Stimulated activated naive CD8-positive, alpha-beta T cell treated with anti-CD3 and anti-CD28 coated beads, Interleukin-15, amount 100 ng/mL, for 72 hours (primary cell): ENCODE measurements at regions not wholly inside any gene's neighbourhood (a gene's known extent, or its start where the extent isn't known, plus 50 kb on each side); places are given as distances from the start of the nearest gene placed in this dataset.
"Not testable (repeated sequence)": the region's sequence is repeated elsewhere in the genome, so short reads cannot be mapped to it uniquely, and the experiment has no call there.

ENCODE experiments used
- ATAC-seq: fragments of 150-1000 bp; cut with Tn5 transposase; 2 replicates; pipeline ENCODE4 v1.10.0; 2021; ENCODE audit warnings: mild to moderate bottlenecking, moderate library complexity
- DNase-seq, 2 donors: peaks; one replicate each; pipeline ENCODE4 v3.0.0; 2021 to 2022
- H3K27ac Mint-ChIP-seq, 2 donors: one replicate each; pipeline ENCODE4 v1.8.0; 2022; ENCODE audit warnings: mild to moderate bottlenecking in 2 of 2, mixed read lengths in 2 of 2, moderate library complexity in 2 of 2
- H3K27me3 Mint-ChIP-seq: one replicate; pipeline ENCODE4 v1.8.0; 2022; ENCODE audit warnings: mixed read lengths
- H3K4me1 Mint-ChIP-seq: one replicate; pipeline ENCODE4 v1.8.0; 2022; ENCODE audit warnings: mild to moderate bottlenecking, mixed read lengths
- H3K4me3 Mint-ChIP-seq, 2 donors: one replicate each; pipeline ENCODE4 v1.8.0; 2022; ENCODE audit warnings: mild to moderate bottlenecking in 2 of 2, mixed read lengths in 2 of 2, moderate library complexity in 1 of 2
- H3K9me3 Mint-ChIP-seq, 2 donors: one replicate each; pipeline ENCODE4 v1.8.0; 2022; ENCODE audit warnings: mixed read lengths in 2 of 2

GRCh38 chr3:80405618-80406017 is 637.8 kb upstream of the ROBO1 start:
- Mint-ChIP-seq H3K4me1 (no peaks in the 10 kb centered on the region), H3K4me3 (no peak overlapping the region), H3K27me3 (no peaks in the 10 kb centered on the region), H3K27ac (no peak overlapping the region), H3K9me3 (peaks cover 0 to 6% of the 10 kb centered on the region in 2 donors)
- ATAC-seq: no peak
- no peak for DNase-seq

GRCh38 chr3:80395023-80395422 is 627.2 kb upstream of the ROBO1 start:
- Mint-ChIP-seq H3K4me3 (no peak overlapping the region), H3K27ac (no peak overlapping the region), H3K27me3 (no peaks in the 10 kb centered on the region), H3K9me3 (peaks cover 0 to 7% of the 10 kb centered on the region in 2 donors), H3K4me1 (no peaks in the 10 kb centered on the region)
- DNase-seq (no peak), ATAC-seq (no peak)

GRCh38 chr3:80391573-80391972 is 623.8 kb upstream of the ROBO1 start:
- no peak overlapping the region for H3K27ac Mint-ChIP-seq
- peaks cover 0 to 7% of the 10 kb centered on the region in 2 donors for H3K9me3 Mint-ChIP-seq
- no peak overlapping the region for H3K4me3 Mint-ChIP-seq
- ATAC-seq: no peak
- H3K4me1 Mint-ChIP-seq: no peaks in the 10 kb centered on the region
- no peak for DNase-seq
- H3K27me3 Mint-ChIP-seq: no peaks in the 10 kb centered on the region

DNA sequence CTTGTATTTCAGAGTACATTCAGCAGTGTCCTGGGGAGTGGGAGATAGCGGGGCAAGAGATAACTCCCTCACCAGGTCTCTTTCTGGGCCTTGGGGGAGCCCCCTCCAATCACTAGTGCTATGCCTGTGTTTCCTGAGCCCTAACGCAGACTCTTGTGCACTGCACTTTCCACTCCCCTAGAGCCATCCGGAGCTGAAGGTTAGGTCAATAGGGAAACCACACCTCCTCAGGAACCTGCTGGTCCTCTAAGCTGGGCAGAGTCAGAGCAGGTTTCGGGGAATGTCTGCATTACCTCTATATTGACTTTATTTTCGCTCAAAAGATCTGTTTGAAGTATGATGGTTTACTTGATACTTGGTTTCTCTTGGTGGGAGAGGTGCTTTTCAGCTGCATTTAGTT is 617.0 kb upstream of the ROBO1 start:
- Mint-ChIP-seq H3K4me3 (no peak overlapping the region), H3K4me1 (no peaks in the 10 kb centered on the region), H3K27me3 (no peaks in the 10 kb centered on the region), H3K9me3 (peaks cover 16 to 21% of the 10 kb centered on the region in 2 donors), H3K27ac (no peak overlapping the region)
- ATAC-seq (no peak), DNase-seq (no peak)

GRCh38 chr3:80374423-80374822 is 606.6 kb upstream of the ROBO1 start:
- Mint-ChIP-seq H3K27me3 (no peaks in the 10 kb centered on the region), H3K27ac (no peak overlapping the region), H3K9me3 (peaks cover 0 to 5% of the 10 kb centered on the region in 2 donors), H3K4me1 (no peaks in the 10 kb centered on the region), H3K4me3 (no peak overlapping the region)
- DNase-seq (no peak), ATAC-seq (no peak)

DNA sequence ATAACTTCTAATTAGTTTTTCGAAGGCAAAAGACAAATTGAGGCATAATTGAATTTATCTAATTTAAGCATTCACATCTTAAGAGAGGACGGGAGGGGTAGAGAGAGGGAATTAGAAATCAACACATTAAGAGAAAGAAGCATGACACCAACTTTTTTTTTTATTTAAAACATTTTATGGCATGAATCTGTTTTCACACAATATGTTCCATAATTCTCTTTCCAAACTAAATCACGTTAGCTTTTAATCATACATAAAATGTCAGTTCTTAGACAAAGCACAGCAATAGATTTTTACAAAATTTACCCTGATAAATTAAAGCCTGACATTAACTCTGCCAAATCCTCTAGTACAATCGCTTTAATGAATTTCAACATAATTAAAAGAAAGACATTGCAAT is 600.8 kb upstream of the ROBO1 start:
- H3K4me1 Mint-ChIP-seq: no peaks in the 10 kb centered on the region
- no peaks in the 10 kb centered on the region for H3K27me3 Mint-ChIP-seq
- H3K27ac Mint-ChIP-seq: no peak overlapping the region
- ATAC-seq (no peak), DNase-seq (no peak)
- H3K4me3 Mint-ChIP-seq: no peak overlapping the region
- H3K9me3 Mint-ChIP-seq: peaks cover 0 to 9% of the 10 kb centered on the region in 2 donors

DNA sequence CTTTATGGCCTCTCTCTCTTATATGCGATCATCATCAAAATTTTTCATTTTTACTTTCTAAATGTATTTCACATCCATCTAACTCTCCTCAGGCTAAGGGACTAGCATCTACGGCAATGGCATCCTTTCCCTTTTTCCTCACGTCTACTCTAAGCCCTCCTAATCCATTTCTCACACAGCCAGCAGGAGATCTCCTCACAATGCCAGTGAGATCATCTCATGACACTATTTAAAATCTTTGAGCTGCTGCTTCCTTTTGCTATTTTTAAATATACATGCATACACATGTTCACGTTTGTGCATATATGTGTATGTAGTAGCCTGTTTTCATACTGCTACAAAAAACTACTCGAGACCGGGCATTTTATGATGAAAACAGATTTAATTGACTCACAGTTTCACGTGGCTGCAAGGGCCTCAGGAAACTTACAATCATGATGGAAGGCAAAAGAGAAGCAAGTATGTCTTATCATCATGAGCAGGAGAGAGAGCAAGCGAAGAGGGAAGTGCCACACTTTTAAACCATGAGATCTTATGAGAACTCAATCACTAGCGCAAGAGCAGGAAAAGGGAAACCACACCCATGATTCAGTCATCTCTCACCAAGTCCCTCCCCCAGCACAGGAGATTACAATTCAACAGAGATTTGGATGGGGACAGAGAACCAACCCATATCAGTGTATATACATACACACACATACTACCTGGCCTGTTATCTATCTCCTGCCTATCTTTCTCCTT is 599.2 kb upstream of the ROBO1 start:
- H3K27ac Mint-ChIP-seq: no peak overlapping the region
- no peaks in the 10 kb centered on the region for H3K27me3 Mint-ChIP-seq
- ATAC-seq: no peak
- H3K9me3 Mint-ChIP-seq: peaks cover 3 to 9% of the 10 kb centered on the region in 2 donors
- no peaks in the 10 kb centered on the region for H3K4me1 Mint-ChIP-seq
- DNase-seq: no peak
- H3K4me3 Mint-ChIP-seq: no peak overlapping the region

- H3K4me3 Mint-ChIP-seq: no peak overlapping the region
- H3K27me3 Mint-ChIP-seq: no peaks in the 10 kb centered on the region
- no peak for DNase-seq
- H3K4me1 Mint-ChIP-seq: no peaks in the 10 kb centered on the region
- H3K9me3 Mint-ChIP-seq: peaks cover 24 to 41% of the 10 kb centered on the region in 2 donors
- ATAC-seq: no peak
- H3K27ac Mint-ChIP-seq: no peak overlapping the region
These were observed 590.0 kb upstream of the ROBO1 start for GRCh38 chr3:80357761-80358160.

GRCh38 chr3:80355144-80355543 is 587.3 kb upstream of the ROBO1 start:
- peaks cover 20 to 29% of the 10 kb centered on the region in 2 donors for H3K9me3 Mint-ChIP-seq
- H3K4me3 Mint-ChIP-seq: no peak overlapping the region
- H3K4me1 Mint-ChIP-seq: no peaks in the 10 kb centered on the region
- DNase-seq: no peak
- no peak for ATAC-seq
- H3K27me3 Mint-ChIP-seq: no peaks in the 10 kb centered on the region
- no peak overlapping the region for H3K27ac Mint-ChIP-seq

DNA sequence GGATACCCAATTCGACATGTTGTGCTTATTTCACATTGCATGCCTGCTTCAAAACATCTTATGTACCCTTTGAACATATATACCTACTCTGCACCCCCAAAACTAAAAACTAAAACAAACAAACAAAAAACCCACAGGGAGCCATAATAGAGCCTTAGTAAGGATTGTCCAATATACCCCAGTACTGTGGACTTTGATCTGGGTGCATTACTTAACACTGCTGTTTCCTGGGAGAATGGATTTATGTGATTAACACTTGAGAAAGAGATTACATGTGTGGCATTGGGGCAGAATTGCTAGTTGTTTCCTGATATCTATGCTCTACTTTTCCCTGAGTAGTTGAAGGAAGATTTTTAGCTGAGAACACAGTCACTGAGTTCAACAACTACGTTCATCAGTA is 583.4 kb upstream of the ROBO1 start:
- ATAC-seq (no peak), DNase-seq (no peak)
- Mint-ChIP-seq H3K4me1 (no peaks in the 10 kb centered on the region), H3K9me3 (peaks cover 13 to 14% of the 10 kb centered on the region in 2 donors), H3K27ac (no peak overlapping the region), H3K4me3 (no peak overlapping the region), H3K27me3 (no peaks in the 10 kb centered on the region)

GRCh38 chr3:80350771-80351170 is 583.0 kb upstream of the ROBO1 start:
- Mint-ChIP-seq H3K4me3 (no peak overlapping the region), H3K9me3 (peaks cover 13 to 14% of the 10 kb centered on the region in 2 donors), H3K4me1 (no peaks in the 10 kb centered on the region), H3K27ac (no peak overlapping the region), H3K27me3 (no peaks in the 10 kb centered on the region)
- no peak for DNase-seq
- ATAC-seq: no peak

DNA sequence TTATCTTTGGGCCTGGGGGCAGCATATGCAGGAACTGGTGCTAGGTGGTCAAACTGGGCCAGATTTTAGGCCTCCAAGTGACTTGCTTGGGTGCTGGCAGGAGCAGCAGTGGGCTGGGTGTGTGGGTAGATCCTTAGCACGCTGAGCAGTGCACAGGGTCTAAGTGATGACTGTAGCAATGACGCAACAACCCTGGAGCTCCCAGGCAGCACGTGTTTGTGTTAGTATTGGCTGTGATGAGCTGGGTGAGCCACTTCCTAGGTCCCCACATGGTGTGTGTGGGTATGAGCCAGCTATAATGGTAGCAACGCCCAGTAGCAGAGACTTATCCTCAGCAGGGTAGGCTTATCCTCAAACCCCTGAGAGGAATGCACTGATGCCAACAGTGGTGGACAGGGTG is 570.6 kb upstream of the ROBO1 start:
- DNase-seq (no peak), ATAC-seq (no peak)
- Mint-ChIP-seq H3K4me3 (no peak overlapping the region), H3K9me3 (peaks cover 5 to 20% of the 10 kb centered on the region in 2 donors), H3K27me3 (no peaks in the 10 kb centered on the region), H3K27ac (no peak overlapping the region), H3K4me1 (no peaks in the 10 kb centered on the region)

DNA sequence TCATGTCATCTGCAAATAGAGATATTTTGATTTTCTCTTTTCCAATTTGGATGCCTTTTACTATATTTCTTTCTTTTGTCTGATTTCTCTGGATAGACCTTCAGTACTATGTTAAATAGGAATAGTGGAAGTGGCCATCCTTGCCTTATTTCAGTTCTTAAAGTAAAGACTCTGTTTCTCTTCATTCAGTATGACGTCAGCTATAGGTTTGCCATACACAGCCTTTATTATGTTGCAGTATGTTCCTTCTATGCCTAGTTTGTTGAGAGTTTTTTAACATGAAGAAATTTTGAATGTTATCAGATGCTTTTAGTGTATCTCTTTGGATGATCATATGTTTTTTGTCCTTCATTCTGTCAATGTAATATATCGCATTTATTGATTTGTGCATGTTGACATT is 566.7 kb upstream of the ROBO1 start:
- H3K4me3 Mint-ChIP-seq: no peak overlapping the region
- H3K9me3 Mint-ChIP-seq: peaks cover 4 to 15% of the 10 kb centered on the region in 2 donors
- no peak overlapping the region for H3K27ac Mint-ChIP-seq
- H3K4me1 Mint-ChIP-seq: no peaks in the 10 kb centered on the region
- no peaks in the 10 kb centered on the region for H3K27me3 Mint-ChIP-seq
- ATAC-seq: no peak
- no peak for DNase-seq

- Mint-ChIP-seq H3K4me1 (no peaks in the 10 kb centered on the region), H3K9me3 (peaks cover 5 to 20% of the 10 kb centered on the region in 2 donors), H3K27me3 (no peaks in the 10 kb centered on the region), H3K27ac (no peak overlapping the region), H3K4me3 (no peak overlapping the region)
- no peak for ATAC-seq
- no peak for DNase-seq
These were observed 563.8 kb upstream of the ROBO1 start for GRCh38 chr3:80331494-80332170.

GRCh38 chr3:80314541-80314940 is 546.7 kb upstream of the ROBO1 start:
- not testable (repeated sequence) for ATAC-seq, DNase-seq, H3K4me3 Mint-ChIP-seq, H3K4me1 Mint-ChIP-seq, H3K27me3 Mint-ChIP-seq, H3K27ac Mint-ChIP-seq
- H3K9me3 Mint-ChIP-seq: peaks cover 21 to 41% of the 10 kb centered on the region in 2 donors

- Mint-ChIP-seq H3K27ac (no peak overlapping the region), H3K27me3 (no peaks in the 10 kb centered on the region), H3K4me3 (no peak overlapping the region), H3K9me3 (peaks cover 18 to 27% of the 10 kb centered on the region in 2 donors), H3K4me1 (no peaks in the 10 kb centered on the region)
- no peak for DNase-seq
- no peak for ATAC-seq
These were observed 540.8 kb upstream of the ROBO1 start for GRCh38 chr3:80308637-80309036.
